ENCODE measurements at regions not wholly inside any gene's neighbourhood (a gene's known extent, or its start where the extent isn't known, plus 50 kb on each side); places are given as distances from the start of the nearest gene placed in this dataset.

- Histone ChIP-seq H4K8ac (ENCODE audit: extremely low read depth, insufficient read depth, low read length) (no peak overlapping the region), H3K4me2 (ENCODE audit: insufficient read depth in 1 of 2, low read depth in 2 of 2, low read length in 2 of 2) (no peak overlapping the region), H3K23ac (ENCODE audit: insufficient read length) (no peak overlapping the region), H3K36me3 (ENCODE audit: control insufficient read depth in 2 of 4, insufficient read depth in 4 of 4, low read length in 3 of 4) (no peaks in the 10 kb centered on the region), H2AFZ (ENCODE audit: low read length) (no peak overlapping the region), H3K27ac (ENCODE audit: low read depth, low read length) (no peak overlapping the region), H2BK120ac (replicated peaks; ENCODE audit: low read depth, low read length) (no peak overlapping the region), H4K91ac (replicated peaks; ENCODE audit: insufficient read length, low read length) (no peak overlapping the region), H3K14ac (ENCODE audit: insufficient read length) (no peak overlapping the region), H4K5ac (ENCODE audit: insufficient read length, low read depth, low read length) (no peak overlapping the region), H2BK20ac (ENCODE audit: low read length) (no peak overlapping the region), H3K23me2 (ENCODE audit: low read depth, low read length) (no peaks in the 10 kb centered on the region), H3K56ac (replicated peaks; ENCODE audit: insufficient read length, low read depth, low read length) (no peak overlapping the region), H3K4me3 (ENCODE audit: extremely low read depth in 1 of 4, insufficient read depth in 2 of 4, low read depth in 3 of 4, low read length in 4 of 4) (no peak overlapping the region), H3K27me3 (replicated peaks in 1 of 4; ENCODE audit: control insufficient read depth in 3 of 4, extremely low read depth in 1 of 4, insufficient read depth in 3 of 4, low read length in 3 of 4) (no peaks in the 10 kb centered on the region), H3K18ac (ENCODE audit: extremely low read depth, low read length) (no peak overlapping the region), H2BK15ac (ENCODE audit: low read length) (no peak overlapping the region), H2AK5ac (ENCODE audit: low read depth, low read length) (no peak overlapping the region), H2BK5ac (ENCODE audit: low read depth, low read length) (no peak overlapping the region), H2BK12ac (ENCODE audit: low read depth, low read length) (no peak overlapping the region), H3K4me1 (replicated peaks in 1 of 4; ENCODE audit: control insufficient read depth in 3 of 4, insufficient read depth in 4 of 4, low read length in 3 of 4) (no peaks in the 10 kb centered on the region), H3K79me2 (ENCODE audit: control insufficient read depth in 1 of 2, insufficient read depth in 2 of 2, low read length in 2 of 2) (no peaks in the 10 kb centered on the region), H3K9me3 (ENCODE audit: insufficient read depth in 2 of 2, low read depth in 1 of 2, low read length in 1 of 2) (no peaks in the 10 kb centered on the region; a peak in 1 of 4 replicates), H3K79me1 (ENCODE audit: low read depth, low read length) (no peaks in the 10 kb centered on the region), H4K20me1 (replicated peaks in 1 of 2; ENCODE audit: control insufficient read depth in 1 of 2, insufficient read depth in 2 of 2, low read length in 2 of 2) (no peaks in the 10 kb centered on the region), H3K9ac (replicated peaks in 1 of 4; ENCODE audit: extremely low read depth in 1 of 4, low read depth in 3 of 4, low read length in 3 of 4) (no peak overlapping the region), H3K4ac (replicated peaks; ENCODE audit: insufficient read length, low read depth, low read length) (no peak overlapping the region)
- ChIA-PET POLR2A (ENCODE audit: partially characterized antibody) (no interaction called here), CTCF (ENCODE audit: partially characterized antibody) (no interaction called here)
- DNase-seq (ENCODE audit: low read depth in 1 of 2, low spot score in 2 of 2) (no peak), FAIRE-seq (no peak)
- 100% methylated on average over 3 of the region's 3 CpGs; no CpG with 5 or more reads in 1 of the 2 experiments for WGBS, 2 experiments (ENCODE audit: extremely low coverage in 1 of 2, insufficient coverage in 1 of 2, insufficient read length in 1 of 2, insufficient replicate concordance in 2 of 2, low coverage in 1 of 2, low lambda C conversion rate in 2 of 2, missing lambda C conversion rate in 1 of 2)
- TF ChIP-seq ASH2L (IDR thresholded peaks at IDR 0.05; ENCODE audit: low read length) (no peak), TAF1 (IDR thresholded peaks at IDR 0.05; ENCODE audit: low read depth, low read length) (no peak), TEAD4 (IDR thresholded peaks at IDR 0.05; ENCODE audit: low read depth, low read length) (no peak), MAFK (IDR thresholded peaks at IDR 0.05; ENCODE audit: low read depth, low read length) (no peak), NANOG (IDR thresholded peaks at IDR 0.05; ENCODE audit: insufficient read depth, low read depth, low read length, poor library complexity, severe bottlenecking) (no peak), POU5F1 (IDR thresholded peaks at IDR 0.05; ENCODE audit: low read depth, low read length) (no peak), SIRT6 (IDR thresholded peaks at IDR 0.05; ENCODE audit: low read length) (no peak), CTCF (IDR thresholded peaks at IDR 0.05; ENCODE audit: control extremely low read depth in 1 of 3, insufficient read depth in 1 of 3, low read depth in 1 of 3, low read length in 3 of 3) (no peak), BACH1 (IDR thresholded peaks at IDR 0.05; ENCODE audit: low read length) (no peak)
Measured at GRCh38 chr11:80241766-80242165, 800.9 kb upstream of the TENM4 start.

Data from H1 (cell line).